ENCODE measurements at regions not wholly inside any gene's neighbourhood (a gene's known extent, or its start where the extent isn't known, plus 50 kb on each side); places are given as distances from the start of the nearest gene placed in this dataset.

DNA sequence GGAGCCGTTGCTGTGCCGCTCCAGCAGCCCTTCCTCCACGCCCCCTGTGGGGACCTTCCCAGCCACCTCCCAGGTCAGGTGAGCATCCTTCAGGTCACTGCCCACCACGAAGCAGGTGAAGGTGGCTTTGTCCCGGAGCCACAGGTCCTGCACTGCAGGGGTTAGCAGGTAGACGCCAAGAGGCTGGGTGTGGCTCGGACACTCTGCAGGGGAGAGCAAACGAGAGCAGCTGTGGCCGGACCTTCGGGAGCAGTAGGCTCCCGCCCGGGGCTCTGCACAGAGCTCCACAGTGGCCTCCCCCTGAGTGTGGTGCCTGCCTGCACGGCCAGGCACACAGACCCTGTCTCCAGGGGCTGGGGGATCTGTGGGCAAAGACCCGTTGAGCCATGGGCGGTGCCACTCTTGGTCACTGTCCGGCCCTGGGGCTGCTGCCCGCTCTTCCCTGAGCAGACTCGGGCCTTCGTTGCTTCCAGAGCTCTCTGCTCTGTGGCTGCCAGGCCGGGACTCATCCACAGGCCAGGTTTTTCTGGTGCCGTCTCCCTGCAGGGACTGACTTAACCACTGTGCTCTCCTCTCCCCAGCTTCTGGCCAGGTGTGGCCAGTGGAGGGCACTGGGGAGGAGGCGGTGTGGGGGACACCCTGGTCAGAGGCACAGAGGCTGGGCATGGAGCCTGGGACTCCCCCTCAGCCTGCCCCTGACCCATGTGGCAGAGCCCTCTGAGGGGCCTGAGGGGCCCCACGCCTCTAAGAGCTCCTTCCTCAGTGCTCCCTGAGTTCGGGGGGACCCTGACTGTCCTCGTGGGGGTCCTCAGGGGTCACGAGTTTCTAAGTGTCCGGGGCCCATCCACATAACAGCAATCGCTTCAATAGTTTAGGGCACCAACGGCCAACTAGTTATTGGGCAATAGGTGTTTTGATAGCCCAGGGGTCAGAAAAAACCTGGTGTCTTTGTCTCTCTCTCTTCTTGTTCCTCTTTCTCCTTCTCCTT lies 314.9 kb downstream of the TMEM121 start:
- H2AFZ ChIP-seq (ENCODE audit: low read depth, low read length) = no peak overlapping the region
- intact Hi-C loops (cut with micrococcal nuclease) (no loop called here), dilution Hi-C loops (cut with MboI; ENCODE audit: extremely low pct_ligation_motif_present, low sequenced_read_pairs) (no loop called here)
- no peaks in the 10 kb centered on the region for H3K27me3 ChIP-seq (ENCODE audit: control insufficient read depth in 2 of 2, insufficient read depth in 2 of 2, low read length in 2 of 2)
- H3K4me1 ChIP-seq (ENCODE audit: control insufficient read depth, extremely low read depth, insufficient read depth, low read length) = no peaks in the 10 kb centered on the region
- no peaks in the 10 kb centered on the region for H3K9me1 ChIP-seq (replicated peaks; ENCODE audit: control insufficient read depth, extremely low read depth, insufficient read depth, low read length)
- no peaks in the 10 kb centered on the region for H3K79me2 ChIP-seq (ENCODE audit: control insufficient read depth, insufficient read depth, low read length)
- DNase-seq (ENCODE audit: low read depth, low spot score) (no peak), FAIRE-seq (no peak)
- no peak overlapping the region for H3K4me3 ChIP-seq (replicated peaks in 1 of 3; ENCODE audit: insufficient read depth in 1 of 3, low read depth in 1 of 3, low read length in 3 of 3)
- no peak overlapping the region for H3K9ac ChIP-seq (replicated peaks; ENCODE audit: extremely low read depth, insufficient read depth, low read length)
- CTCF ChIA-PET = no interaction called here
- peaks cover 13% of the 10 kb centered on the region for H3K9me3 ChIP-seq (replicated peaks; ENCODE audit: control insufficient read depth, insufficient read depth, low read length)
- POLR2A ChIA-PET = no interaction called here
- H3K27ac ChIP-seq (ENCODE audit: insufficient read depth, low read depth, low read length) = no peak overlapping the region
- H3K4me2 ChIP-seq (ENCODE audit: insufficient read depth, low read length) = no peak overlapping the region
- TF ChIP-seq GATA2 (IDR thresholded peaks at IDR 0.05; ENCODE audit: insufficient read depth, insufficient read length, low read depth, low read length) (no peak), POLR2A (IDR thresholded peaks at IDR 0.05; ENCODE audit: low read depth, low read length) (no peak), FOS (IDR thresholded peaks at IDR 0.05; ENCODE audit: borderline replicate concordance, insufficient read depth, low read length) (no peak), POLR2AphosphoS5 (IDR thresholded peaks at IDR 0.05; ENCODE audit: insufficient read depth, low read depth, low read length) (no peak)
- TF ChIP-seq, protein P1, sequence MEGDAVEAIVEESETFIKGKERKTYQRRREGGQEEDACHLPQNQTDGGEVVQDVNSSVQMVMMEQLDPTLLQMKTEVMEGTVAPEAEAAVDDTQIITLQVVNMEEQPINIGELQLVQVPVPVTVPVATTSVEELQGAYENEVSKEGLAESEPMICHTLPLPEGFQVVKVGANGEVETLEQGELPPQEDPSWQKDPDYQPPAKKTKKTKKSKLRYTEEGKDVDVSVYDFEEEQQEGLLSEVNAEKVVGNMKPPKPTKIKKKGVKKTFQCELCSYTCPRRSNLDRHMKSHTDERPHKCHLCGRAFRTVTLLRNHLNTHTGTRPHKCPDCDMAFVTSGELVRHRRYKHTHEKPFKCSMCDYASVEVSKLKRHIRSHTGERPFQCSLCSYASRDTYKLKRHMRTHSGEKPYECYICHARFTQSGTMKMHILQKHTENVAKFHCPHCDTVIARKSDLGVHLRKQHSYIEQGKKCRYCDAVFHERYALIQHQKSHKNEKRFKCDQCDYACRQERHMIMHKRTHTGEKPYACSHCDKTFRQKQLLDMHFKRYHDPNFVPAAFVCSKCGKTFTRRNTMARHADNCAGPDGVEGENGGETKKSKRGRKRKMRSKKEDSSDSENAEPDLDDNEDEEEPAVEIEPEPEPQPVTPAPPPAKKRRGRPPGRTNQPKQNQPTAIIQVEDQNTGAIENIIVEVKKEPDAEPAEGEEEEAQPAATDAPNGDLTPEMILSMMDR (IDR thresholded peaks at IDR 0.05; ENCODE audit: extremely low read depth in 1 of 2, insufficient read depth in 1 of 2, low read depth in 1 of 2, low read length in 2 of 2) = no peak
- H4K20me1 ChIP-seq (replicated peaks; ENCODE audit: control insufficient read depth, extremely low read depth, insufficient read depth, low read length) = no peaks in the 10 kb centered on the region
- no TSS peak for BruUV-seq (replicated peaks)
- H3K36me3 ChIP-seq (ENCODE audit: control insufficient read depth in 2 of 2, extremely low read depth in 1 of 2, insufficient read depth in 2 of 2, low read length in 2 of 2) = no peaks in the 10 kb centered on the region

Measured in endothelial cell of umbilical vein (primary cell).